HepG2 (cell line): ENCODE measurements at regions not wholly inside any gene's neighbourhood (a gene's known extent, or its start where the extent isn't known, plus 50 kb on each side); places are given as distances from the start of the nearest gene placed in this dataset.

Experiments
- ATAC-seq: fragments of 200-7000 bp; cut with Tn5 transposase; 3 replicates; pipeline ENCODE4 v1.9.1; 2020; ENCODE audit warnings: mild to moderate bottlenecking, moderate library complexity
- BruUV-seq: library from RNA; stranded (reverse); fragments of 400-500 nt; replicated peaks from 2 replicates; lab custom pipeline; 2021; lab: Mats Ljungman, UMichigan
- CTCF ChIA-PET: fragments of 300-600 bp; formaldehyde crosslinking; extraction: SDS; loops from one replicate; lab custom pipeline; 2021; ENCODE audit warnings: low total read pairs, inconsistent platforms, low intra/inter-chr PET ratio; lab: Yijun Ruan, JAX
- POLR2A ChIA-PET: fragments of 350-600 bp; sonication (Branson Sonifier 250); formaldehyde crosslinking; loops from one replicate; lab custom pipeline; 2020; ENCODE audit warnings: antibody characterized with exemption, inconsistent platforms; lab: Yijun Ruan, JAX
- DNase-seq: peaks from one replicate; pipeline ENCODE4 v3.0.0-alpha.2; 2015; ENCODE audit warnings: low spot score
- FAIRE-seq: peaks from 3 replicates; lab custom pipeline; 2011; peaks lifted over from hg19 to GRCh38; lab: Jason Lieb, UNC
- H2AFZ ChIP-seq: one replicate; pipeline ENCODE4 v1.6.1; 2011; ENCODE audit warnings: low read length, inconsistent platforms
- H3K27ac ChIP-seq: fragments of 300-600 bp; 3 replicates; pipeline ENCODE4 v1.8.0; 2011; ENCODE audit warnings: mixed run types, mild to moderate bottlenecking, mixed read lengths, low read length, inconsistent platforms; ENCODE audit not compliant: insufficient read depth; ENCODE audit errors: extremely low read length
- H3K27me3 ChIP-seq, 2 experiments: fragments of 200-600 bp in 1 of 2; 2 replicates in 1 of 2; 3 replicates in 1 of 2; pipeline versions ENCODE4 v1.6.0 to v1.8.0; 2011; ENCODE audit warnings: low read length in 2 of 2, mild to moderate bottlenecking in 2 of 2, moderate library complexity in 2 of 2, inconsistent platforms in 1 of 2; ENCODE audit not compliant: insufficient read depth in 2 of 2, control insufficient read depth in 1 of 2
- H3K36me3 ChIP-seq, 2 experiments: fragments of 200-600 bp in 1 of 2; replicated peaks in 1 of 2; 2 replicates in 1 of 2; 3 replicates in 1 of 2; pipeline versions ENCODE4 v1.5.1 to v1.8.0; 2011; ENCODE audit warnings: low read length in 2 of 2, inconsistent platforms in 1 of 2; ENCODE audit not compliant: insufficient read depth in 2 of 2, control insufficient read depth in 1 of 2
- H3K4me1 ChIP-seq: 2 replicates; pipeline ENCODE4 v1.5.1; 2012; ENCODE audit warnings: low read length, inconsistent platforms; ENCODE audit not compliant: insufficient read depth
- H3K4me2 ChIP-seq: 2 replicates; pipeline ENCODE4 v1.6.0; 2011; ENCODE audit warnings: low read depth, low read length, inconsistent platforms
- H3K4me3 ChIP-seq, 3 experiments: fragments of 200-600 bp in 1 of 3; sonication (generic), shearing (Covaris generic) in 1 of 3; replicated peaks in 1 of 3; 2 replicates each; pipeline ENCODE4 v1.5.1; 2011 to 2016; ENCODE audit warnings: low read length in 3 of 3, inconsistent platforms in 2 of 3, low read depth in 2 of 3, mild to moderate bottlenecking in 2 of 3, control low read depth in 1 of 3, mixed read lengths in 1 of 3; ENCODE audit not compliant: insufficient read depth in 1 of 3
- H3K79me2 ChIP-seq: one replicate; pipeline ENCODE4 v1.6.1; 2011; ENCODE audit warnings: low read length, inconsistent platforms; ENCODE audit not compliant: insufficient read depth
- H3K9ac ChIP-seq: 2 replicates; pipeline ENCODE4 v1.6.0; 2011; ENCODE audit warnings: mild to moderate bottlenecking, low read depth, low read length, inconsistent platforms; ENCODE audit not compliant: insufficient read depth
- H3K9me3 ChIP-seq: 2 replicates; pipeline ENCODE4 v1.5.1; 2012; ENCODE audit warnings: mild to moderate bottlenecking, low read length
- H4K20me1 ChIP-seq: 2 replicates; pipeline ENCODE4 v1.6.0; 2011; ENCODE audit warnings: inconsistent platforms, mild to moderate bottlenecking, low read length, moderate library complexity; ENCODE audit not compliant: insufficient read depth
- ARID2 ChIP-seq: sonication (generic); formaldehyde crosslinking; IDR thresholded peaks from 2 replicates; pipeline ENCODE4 v1.8.1; 2022; ENCODE audit warnings: mild to moderate bottlenecking, missing genetic modification reagents, borderline replicate concordance
- GLMP ChIP-seq: sonication (generic); formaldehyde crosslinking; IDR thresholded peaks from 2 replicates; pipeline ENCODE4 v1.9.0; 2021; ENCODE audit warnings: missing genetic modification reagents, mild to moderate bottlenecking, borderline replicate concordance
- HHEX ChIP-seq: IDR thresholded peaks from 2 replicates; pipeline ENCODE4 v1.6.1; 2016; ENCODE audit warnings: control low read depth
- LBX2 ChIP-seq: sonication (generic); formaldehyde crosslinking; IDR thresholded peaks from 2 replicates; pipeline ENCODE4 v1.5.0; 2020; ENCODE audit warnings: missing genetic modification reagents, mild to moderate bottlenecking, borderline replicate concordance
- MAZ ChIP-seq, 2 experiments: sonication (generic) in 1 of 2; formaldehyde crosslinking in 1 of 2; IDR thresholded peaks; 2 replicates each; pipeline versions ENCODE4 v1.5.0 to v1.6.1; 2012 to 2020; ENCODE audit warnings: low read depth in 2 of 2, mild to moderate bottlenecking in 2 of 2, borderline replicate concordance in 1 of 2, improper control_type of control experiment in 1 of 2, low read length in 1 of 2, missing genetic modification reagents in 1 of 2, moderate library complexity in 1 of 2
- POGK ChIP-seq: sonication (generic); formaldehyde crosslinking; conservative IDR thresholded peaks from 2 replicates; pipeline ENCODE4 v1.8.0; 2022; ENCODE audit warnings: mild to moderate bottlenecking, moderate library complexity, missing genetic modification reagents
- POLR2AphosphoS2 ChIP-seq: IDR thresholded peaks from 2 replicates; pipeline ENCODE4 v1.6.1; 2011; ENCODE audit warnings: low read depth, low read length, improper control_type of control experiment
- THAP11 ChIP-seq: IDR thresholded peaks from 2 replicates; pipeline ENCODE4 v1.6.1; 2016; ENCODE audit warnings: missing biosample characterization, missing genetic modification reagents
- WGBS: methylation state at CpG from one replicate; pipeline ENCODE4 v1.1.6; 2017; ENCODE audit warnings: low lambda C conversion rate; 5-methylcytosine and 5-hydroxymethylcytosine counted together
- in situ Hi-C: cut with HindIII; loops from 2 replicates; pipeline ENCODE4 v1.10.0; 2017; ENCODE audit warnings: low pct_unique_long_range_greater_than_20kb; ENCODE audit not compliant: extremely low pct_ligation_motif_present
- intact Hi-C: fragments of 100-400 bp; cut with micrococcal nuclease; formaldehyde crosslinking; loops from one replicate; pipeline ENCODE4 v1.10.0; 2022; ENCODE audit not compliant: unreplicated experiment

GRCh38 chr2:142307616-142308115, 176.8 kb upstream of the LRP1B start:
- no peak for TF ChIP-seq HHEX
- no peak for TF ChIP-seq ARID2 (CRISPR knock-in tag)
- no peak for TF ChIP-seq THAP11 (CRISPR knock-in tag)
- TF ChIP-seq POGK (CRISPR knock-in tag): no peak
- TF ChIP-seq GLMP (CRISPR knock-in tag): no peak
- no peak for TF ChIP-seq LBX2
- TF ChIP-seq MAZ (IDR thresholded peaks at IDR 0.05; ENCODE audit: borderline replicate concordance, low read depth, low read length): no peak
- no peak for TF ChIP-seq MAZ (CRISPR knock-in tag; IDR thresholded peaks at IDR 0.05; ENCODE audit: low read depth)
- TF ChIP-seq POLR2AphosphoS2: no peak
- TF ChIP-seq, all 625 proteins: peak for 0
- Histone ChIP-seq H3K9ac (no peak overlapping the region), H3K36me3 (no peaks in the 10 kb centered on the region), H3K4me1 (no peaks in the 10 kb centered on the region), H3K27ac (no peak overlapping the region), H3K79me2 (no peaks in the 10 kb centered on the region), H4K20me1 (no peaks in the 10 kb centered on the region), H3K9me3 (peaks cover 36% of the 10 kb centered on the region), H3K27me3 (no peaks in the 10 kb centered on the region), H2AFZ (no peak overlapping the region), H3K4me3 (no peak overlapping the region), H3K4me2 (no peak overlapping the region)
- WGBS: 0% methylated on average over 4 of the region's 4 CpGs
- DNase-seq: no peak
- FAIRE-seq: no peak
- in situ Hi-C loops: no loop called here
- BruUV-seq: no TSS peak
- ChIA-PET POLR2A (no interaction called here), CTCF (no interaction called here)
- intact Hi-C loops: no loop called here
- no peak for ATAC-seq
